Caco-2 (cell line): ENCODE measurements at regions not wholly inside any gene's neighbourhood (a gene's known extent, or its start where the extent isn't known, plus 50 kb on each side); places are given as distances from the start of the nearest gene placed in this dataset.

Experiments used
- BruUV-seq: library from RNA; stranded (reverse); fragments of 400-500 nt; replicated peaks from 2 replicates; lab custom pipeline; 2021; lab: Mats Ljungman, UMichigan
- CTCF ChIA-PET: fragments of 300-600 bp; sonication (Branson Sonifier 250); formaldehyde crosslinking; loops from one replicate; lab custom pipeline; 2022; ENCODE audit warnings: antibody characterized with exemption; lab: Charles Lee
- POLR2A ChIA-PET: fragments of 300-600 bp; sonication (Branson Sonifier 250); formaldehyde crosslinking; loops from one replicate; lab custom pipeline; 2022; ENCODE audit warnings: antibody characterized with exemption; lab: Charles Lee
- DNase-seq, 2 experiments: peaks; one replicate each; pipeline versions ENCODE4 v3.0.0 to v3.0.0-alpha.2; 2020 to 2022
- H3K27me3 ChIP-seq: replicated peaks from 2 replicates; pipeline ENCODE4 v1.6.0; 2011; ENCODE audit warnings: low read length; ENCODE audit not compliant: control insufficient read depth, insufficient read depth
- H3K36me3 ChIP-seq: 2 replicates; pipeline ENCODE4 v1.5.1; 2011; ENCODE audit warnings: low read length; ENCODE audit not compliant: control insufficient read depth, insufficient read depth
- H3K4me1 ChIP-seq: fragments of 250-450 bp; sonication (Bioruptor Pico); 2 replicates; pipeline ENCODE4 v1.5.1; 2020; ENCODE audit warnings: mild to moderate bottlenecking
- H3K4me3 ChIP-seq: 2 replicates; pipeline ENCODE4 v1.5.1; 2011; ENCODE audit warnings: low read depth, mild to moderate bottlenecking, control low read depth, low read length
- H3K9me3 ChIP-seq: fragments of 250-450 bp; sonication (Bioruptor Pico); 2 replicates; pipeline ENCODE4 v1.5.1; 2020; ENCODE audit warnings: mild to moderate bottlenecking, moderate library complexity
- H3K27ac Mint-ChIP-seq: one replicate; pipeline ENCODE4 v1.8.0; 2022; ENCODE audit warnings: mixed read lengths; ENCODE audit not compliant: unreplicated experiment
- H3K27me3 Mint-ChIP-seq: one replicate; pipeline ENCODE4 v1.8.0; 2022; ENCODE audit warnings: mixed read lengths; ENCODE audit not compliant: insufficient read depth, unreplicated experiment
- H3K36me3 Mint-ChIP-seq: one replicate; pipeline ENCODE4 v1.8.0; 2022; ENCODE audit warnings: mild to moderate bottlenecking, mixed read lengths; ENCODE audit not compliant: insufficient read depth, unreplicated experiment
- H3K4me1 Mint-ChIP-seq: one replicate; pipeline ENCODE4 v1.8.0; 2022; ENCODE audit warnings: low read depth, mixed read lengths; ENCODE audit not compliant: unreplicated experiment
- H3K4me3 Mint-ChIP-seq: one replicate; pipeline ENCODE4 v1.8.0; 2022; ENCODE audit warnings: mild to moderate bottlenecking, moderate library complexity, mixed read lengths; ENCODE audit not compliant: unreplicated experiment
- H3K9me3 Mint-ChIP-seq: one replicate; pipeline ENCODE4 v1.8.0; 2022; ENCODE audit warnings: mixed read lengths; ENCODE audit not compliant: unreplicated experiment
- CTCF ChIP-seq, 2 experiments: fragments of 200-600 bp in 1 of 2; IDR thresholded peaks; 1 replicate in 1 of 2; 2 replicates in 1 of 2; pipeline versions ENCODE4 v1.5.1 to v1.8.0; 2011 to 2022; ENCODE audit warnings: antibody characterized with exemption in 1 of 2, control low read depth in 1 of 2, inconsistent platforms in 1 of 2, low read depth in 1 of 2, low read length in 1 of 2, mild to moderate bottlenecking in 1 of 2, moderate library complexity in 1 of 2; ENCODE audit not compliant: insufficient read depth in 1 of 2, severe bottlenecking in 1 of 2, unreplicated experiment in 1 of 2
- intact Hi-C: fragments of 100-400 bp; cut with micrococcal nuclease; formaldehyde crosslinking; loops from one replicate; pipeline ENCODE4 v1.10.0; 2022; ENCODE audit not compliant: unreplicated experiment

- H3K4me1 ChIP-seq, result no peaks in the 10 kb centered on the region
- no peaks in the 10 kb centered on the region for H3K36me3 Mint-ChIP-seq
- H3K27me3 ChIP-seq, result no peaks in the 10 kb centered on the region
- H3K4me3 ChIP-seq, result no peak overlapping the region
- DNase-seq, result no peak
- intact Hi-C loops, result no loop called here
- CTCF ChIA-PET, result no interaction called here
- POLR2A ChIA-PET, result no interaction called here
- no TSS peak for BruUV-seq
- no peaks in the 10 kb centered on the region for H3K9me3 Mint-ChIP-seq
- no peaks in the 10 kb centered on the region for H3K4me1 Mint-ChIP-seq
- H3K4me3 Mint-ChIP-seq, result no peak overlapping the region
- TF ChIP-seq CTCF (IDR thresholded peaks at IDR 0.05; ENCODE audit: insufficient read depth in 1 of 2, low read depth in 1 of 2, low read length in 1 of 2, severe bottlenecking in 1 of 2, unreplicated experiment in 1 of 2), result no peak
- H3K36me3 ChIP-seq, result no peaks in the 10 kb centered on the region
- no peaks in the 10 kb centered on the region for H3K9me3 ChIP-seq
- no peaks in the 10 kb centered on the region for H3K27me3 Mint-ChIP-seq
- no peak overlapping the region for H3K27ac Mint-ChIP-seq
These were observed 56.9 kb upstream of the SLITRK5 start for GRCh38 chr13:87614276-87614675.
